GM21360 (cell line): ENCODE measurements at regions not wholly inside any gene's neighbourhood (a gene's known extent, or its start where the extent isn't known, plus 50 kb on each side); places are given as distances from the start of the nearest gene placed in this dataset.
"Not testable (repeated sequence)": the region's sequence is repeated elsewhere in the genome, so short reads cannot be mapped to it uniquely, and the experiment has no call there.

ENCODE experiments used
- ATAC-seq: cut with Tn5 transposase; IDR thresholded peaks from one replicate; pipeline ENCODE4 v1.9.1; 2021; ENCODE audit warnings: mild to moderate bottlenecking, moderate library complexity; ENCODE audit not compliant: unreplicated experiment

DNA sequence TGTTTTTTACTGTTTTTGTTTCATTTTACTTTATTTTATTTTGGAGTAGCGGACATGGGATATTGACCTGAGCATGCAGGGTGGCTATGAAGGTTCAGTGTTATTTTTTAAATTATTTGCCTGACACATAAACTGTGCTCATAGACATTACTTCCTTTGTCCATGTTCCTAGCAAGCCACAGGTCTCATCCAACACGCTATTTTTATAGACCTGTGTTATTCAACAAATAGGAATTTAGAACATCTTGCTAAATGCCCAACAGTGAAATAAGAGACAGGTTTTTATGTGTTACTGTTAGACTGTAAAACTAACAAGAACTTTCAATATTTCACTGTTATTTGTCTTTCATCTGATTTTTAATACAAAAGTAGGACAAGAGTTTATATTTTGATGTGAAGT lies 756.4 kb downstream of the KCNT2 start:
- no peak for ATAC-seq

DNA sequence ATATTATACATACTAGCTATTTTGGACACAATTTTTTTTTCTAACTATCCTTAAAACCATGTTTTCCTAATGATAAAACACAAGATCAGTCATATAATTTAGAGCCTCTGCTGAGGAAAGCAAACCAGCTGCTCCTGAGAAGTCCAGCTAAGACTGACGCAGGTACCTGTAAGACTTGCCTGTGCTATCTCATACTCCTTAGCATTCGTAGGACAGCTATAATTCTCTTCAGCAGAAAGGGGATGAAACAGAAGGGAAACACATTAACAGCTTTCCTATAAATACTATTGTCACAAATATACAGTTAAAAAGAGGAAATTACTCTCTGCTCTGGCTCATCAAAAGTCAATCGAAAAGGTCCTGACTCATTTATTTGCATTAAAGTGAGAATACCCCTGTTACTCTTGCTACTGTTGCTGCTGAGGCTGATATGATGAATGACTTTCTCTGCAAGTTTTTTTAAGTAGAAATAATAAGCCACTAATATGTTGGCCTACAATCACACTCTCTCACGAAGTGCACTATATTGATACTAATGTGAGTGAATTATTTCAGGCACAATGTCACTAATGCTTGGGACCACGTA lies 757.1 kb downstream of the KCNT2 start:
- no peak for ATAC-seq

GRCh38 chr1:195849180-195849579 lies 759.1 kb downstream of the KCNT2 start:
- no peak for ATAC-seq

GRCh38 chr1:195847957-195848875 lies 760.0 kb downstream of the KCNT2 start:
- ATAC-seq, result not testable (repeated sequence)

DNA sequence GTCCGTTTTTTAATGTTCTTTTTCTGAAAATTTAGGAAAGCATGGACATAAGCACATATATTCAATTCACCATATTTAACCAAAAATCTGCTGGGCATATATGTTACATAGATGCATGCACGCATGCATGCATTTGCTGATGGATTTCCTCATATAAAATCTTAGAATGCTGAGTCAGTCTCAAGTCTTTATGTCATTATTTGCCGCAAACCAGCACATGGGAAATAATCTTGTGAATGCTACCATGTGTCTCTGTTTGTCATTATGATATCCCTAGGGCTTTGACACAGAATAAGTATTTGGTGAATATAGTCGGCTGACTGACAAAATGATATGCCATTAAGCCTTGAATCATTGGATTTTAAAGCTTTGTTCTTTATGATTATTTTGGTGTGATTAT lies 776.5 kb downstream of the KCNT2 start:
- ATAC-seq, result no peak

GRCh38 chr1:195828325-195828724 lies 779.9 kb downstream of the KCNT2 start:
- no peak for ATAC-seq

DNA sequence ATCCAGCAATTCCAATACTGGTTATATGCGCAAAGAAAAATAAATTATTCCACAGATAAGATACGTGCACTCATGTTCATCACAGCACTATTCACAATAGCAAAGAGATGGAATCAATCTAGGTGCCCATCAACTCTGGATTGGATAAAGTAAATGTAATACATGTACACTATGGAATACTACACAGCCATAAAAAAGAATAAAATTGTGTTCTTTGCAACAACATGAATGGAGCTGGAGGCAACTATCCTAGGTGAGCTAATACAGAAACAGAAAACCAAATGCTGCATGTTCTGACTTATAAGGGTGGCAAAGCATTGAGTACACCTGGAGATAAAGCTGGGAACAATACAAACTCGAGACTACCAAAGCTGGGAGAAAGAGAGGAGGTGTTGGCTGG lies 787.3 kb downstream of the KCNT2 start:
- ATAC-seq, result no peak

GRCh38 chr1:195806060-195806459 lies 802.2 kb downstream of the KCNT2 start:
- no peak for ATAC-seq

DNA sequence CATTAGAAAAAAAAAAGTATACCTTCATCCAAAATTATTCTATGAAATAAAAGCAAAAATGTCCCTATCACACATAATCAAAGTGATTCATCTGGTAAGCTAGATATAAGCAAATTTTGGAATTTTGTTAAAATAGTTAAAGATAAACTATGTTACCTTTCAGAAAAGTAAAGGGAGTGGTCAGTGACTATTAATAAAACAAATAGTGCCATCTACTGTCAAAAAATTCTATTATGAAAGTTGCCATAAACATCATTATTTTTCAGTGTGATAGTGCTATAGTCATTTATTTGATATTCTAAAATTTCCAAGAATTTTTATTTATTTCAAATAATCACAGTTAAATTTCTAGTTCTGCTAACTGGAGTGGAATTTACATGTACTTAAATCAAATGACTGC lies 803.7 kb downstream of the KCNT2 start:
- no peak for ATAC-seq

- no peak for ATAC-seq
Observed at GRCh38 chr1:195799016-195799415, 809.2 kb downstream of the KCNT2 start.

DNA sequence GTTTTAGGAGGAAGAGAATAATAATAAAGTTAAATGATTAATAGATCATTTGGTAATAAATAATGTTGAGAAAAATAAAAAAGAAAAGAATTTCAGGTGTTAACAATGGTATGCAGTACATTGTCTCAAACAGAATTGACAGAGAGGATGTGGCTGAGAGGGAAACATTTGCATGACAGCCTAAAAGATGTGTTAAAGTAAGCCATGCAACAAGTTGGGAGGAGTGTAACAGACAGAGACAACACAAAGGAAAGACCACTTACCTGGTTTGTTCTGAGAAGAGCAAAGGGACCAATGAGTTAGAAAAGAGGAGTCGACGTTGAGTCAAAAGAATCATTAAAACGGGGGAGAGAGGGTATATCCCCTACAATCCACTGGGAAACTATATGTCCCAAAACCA lies 814.0 kb downstream of the KCNT2 start:
- no peak for ATAC-seq

GRCh38 chr1:195791796-195792195 lies 816.4 kb downstream of the KCNT2 start:
- ATAC-seq, result no peak

DNA sequence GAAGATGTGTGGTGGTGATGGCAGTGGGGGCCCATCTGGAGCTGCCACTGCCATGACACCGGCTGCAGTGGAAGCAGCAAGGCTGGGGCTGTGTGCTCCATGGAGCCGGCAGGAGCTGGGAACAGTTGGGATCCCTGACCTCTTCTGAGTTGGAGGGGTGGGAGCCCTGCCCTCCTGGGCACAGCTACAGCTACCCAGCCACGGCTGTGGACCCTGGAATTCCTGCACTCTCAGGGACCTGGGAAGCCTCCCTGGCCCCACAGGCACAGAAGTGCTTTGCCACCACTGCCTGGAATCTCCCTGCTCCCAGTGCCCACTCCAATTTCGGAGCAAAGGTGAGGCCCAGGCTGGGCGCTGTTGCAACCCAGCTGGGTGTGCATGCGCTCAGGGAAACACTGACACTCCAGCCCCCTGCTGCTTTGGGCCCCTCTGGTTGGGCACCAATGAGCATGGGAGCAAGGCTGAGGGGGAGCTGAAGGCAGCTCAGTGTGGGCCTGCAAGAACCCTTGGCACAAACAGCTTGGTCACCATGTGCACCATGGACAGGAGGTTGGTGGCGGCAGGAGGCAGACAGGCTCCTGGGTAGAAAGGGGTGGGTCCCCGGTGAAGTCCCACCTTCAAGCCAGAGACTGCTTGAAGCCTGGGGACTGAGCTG lies 817.6 kb downstream of the KCNT2 start:
- ATAC-seq, result no peak

- ATAC-seq, result no peak
Observed at GRCh38 chr1:195789321-195789720, 818.9 kb downstream of the KCNT2 start.

- ATAC-seq, result no peak
Observed at GRCh38 chr1:195788721-195789120, 819.5 kb downstream of the KCNT2 start.

DNA sequence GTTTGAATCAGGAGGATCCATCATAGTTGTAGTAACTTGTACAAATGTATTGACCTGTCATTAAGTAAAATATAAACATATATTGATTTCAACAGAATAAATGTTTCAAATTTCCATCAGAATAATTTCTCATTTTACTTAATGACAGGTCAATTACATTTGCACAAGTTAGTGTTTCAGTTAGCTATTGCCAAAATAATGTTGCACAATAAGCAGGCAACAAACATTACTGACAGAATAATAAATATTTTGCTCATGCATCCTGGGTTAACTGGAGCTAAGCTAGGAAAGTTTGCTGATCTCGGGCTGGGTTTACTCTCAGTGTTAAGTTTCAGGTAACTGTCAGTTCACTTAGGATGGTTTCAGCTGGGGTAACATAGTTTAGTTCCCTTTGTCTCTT lies 822.4 kb downstream of the KCNT2 start:
- no peak for ATAC-seq

DNA sequence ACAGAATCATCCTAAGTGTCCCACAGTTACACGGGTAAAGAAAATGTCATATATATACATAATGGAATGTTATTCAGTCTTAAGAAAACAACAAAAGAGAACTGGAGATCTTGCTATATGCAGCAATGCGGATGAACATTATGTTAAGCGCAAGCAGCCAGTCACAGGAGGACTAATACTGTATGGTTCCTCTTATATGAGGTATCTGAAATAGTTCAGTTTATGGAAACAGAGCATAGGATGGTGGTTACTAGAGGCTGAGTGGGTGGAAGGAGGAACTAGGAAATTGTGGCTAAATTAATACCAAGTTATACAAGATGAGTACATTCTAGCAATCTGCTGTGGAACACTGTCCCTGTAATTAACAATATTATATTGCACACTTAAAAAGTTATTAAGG lies 834.3 kb downstream of the KCNT2 start:
- no peak for ATAC-seq

DNA sequence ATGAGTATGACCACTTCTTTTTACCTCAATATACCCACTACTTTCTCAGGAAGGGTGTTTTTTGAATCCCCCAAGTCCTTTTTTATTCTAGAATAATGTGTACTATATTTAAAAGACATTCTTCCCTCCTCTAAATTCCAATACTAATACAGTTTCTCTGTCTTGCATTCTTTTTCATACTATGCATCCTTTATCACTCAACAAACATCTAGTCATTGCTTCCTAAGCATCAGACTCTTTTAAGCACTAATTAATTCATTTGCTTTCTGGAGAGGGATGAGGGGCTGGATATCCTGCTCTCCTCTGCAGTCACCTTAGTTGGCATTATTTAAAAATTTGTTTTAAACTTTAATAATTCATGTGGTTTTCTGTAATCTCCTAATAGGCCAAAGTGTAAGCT lies 838.8 kb downstream of the KCNT2 start:
- no peak for ATAC-seq

DNA sequence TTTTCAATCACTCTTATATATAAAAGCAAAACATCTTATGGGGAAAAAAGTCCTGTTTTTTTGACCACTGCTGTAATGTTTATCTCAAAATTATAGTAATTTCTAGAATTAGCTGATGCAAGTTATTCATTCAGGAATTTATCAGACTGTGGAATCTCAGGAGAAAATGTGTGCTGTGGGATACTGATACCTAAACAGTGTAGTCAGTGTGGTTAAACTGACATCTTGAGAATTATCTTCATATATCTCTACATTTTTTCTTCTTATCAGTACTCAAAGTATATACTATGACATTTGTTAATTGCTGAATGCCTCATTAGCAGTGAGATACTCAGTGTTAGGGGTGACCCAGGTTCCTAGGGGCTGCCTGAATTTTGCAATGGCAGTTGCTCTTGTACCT lies 839.3 kb downstream of the KCNT2 start:
- no peak for ATAC-seq

GRCh38 chr1:195768377-195768776 lies 839.9 kb downstream of the KCNT2 start:
- ATAC-seq, result no peak

DNA sequence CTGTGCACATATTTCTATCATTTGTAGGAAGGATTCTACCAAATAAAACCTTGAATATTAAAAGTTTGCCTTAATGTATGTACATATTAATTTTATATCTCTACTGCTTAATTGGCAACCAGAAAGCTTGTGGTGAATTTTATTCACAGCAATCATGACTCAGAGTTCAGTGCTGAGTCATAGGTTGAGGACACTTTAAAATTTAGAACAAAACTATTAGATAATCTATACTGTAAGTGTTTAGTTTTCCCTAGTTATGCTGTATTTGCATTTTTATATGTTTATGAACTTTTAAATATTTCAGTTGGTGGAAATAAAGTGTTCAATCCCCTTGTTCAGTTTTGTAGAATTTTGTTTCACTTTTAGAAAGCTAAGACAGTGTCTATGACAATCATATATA lies 841.5 kb downstream of the KCNT2 start:
- ATAC-seq, result no peak

DNA sequence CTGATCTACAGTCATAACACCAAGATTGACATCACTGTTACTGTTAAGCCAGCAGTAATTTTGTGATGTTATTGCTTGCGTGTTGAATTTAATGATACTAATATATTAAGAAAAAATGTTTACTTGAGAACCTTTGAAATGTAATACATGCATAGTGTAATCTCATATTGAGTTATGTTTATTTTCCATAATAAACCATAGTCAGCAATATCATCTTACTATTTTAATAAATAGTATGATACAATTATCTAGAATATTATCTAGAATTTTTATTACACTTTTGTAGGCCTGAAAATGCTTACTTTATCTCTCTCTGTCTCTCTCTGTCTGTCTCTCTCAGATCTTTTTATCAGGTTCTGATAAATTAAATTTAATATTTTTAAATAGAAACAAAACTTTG lies 843.1 kb downstream of the KCNT2 start:
- ATAC-seq, result no peak
